ENCODE measurements at regions not wholly inside any gene's neighbourhood (a gene's known extent, or its start where the extent isn't known, plus 50 kb on each side); places are given as distances from the start of the nearest gene placed in this dataset.

GRCh38 chr4:103938488-103938887 is 218.7 kb upstream of the TACR3 start:
- H3K9me3 ChIP-seq (ENCODE audit: severe bottlenecking) = no peaks in the 10 kb centered on the region
- H3K4me1 ChIP-seq (ENCODE audit: insufficient read depth, poor library complexity, severe bottlenecking) = no peaks in the 10 kb centered on the region
- H3K27ac ChIP-seq (ENCODE audit: poor library complexity, severe bottlenecking) = no peak overlapping the region
- H3K36me3 ChIP-seq (ENCODE audit: low read depth) = no peaks in the 10 kb centered on the region
- H3K27me3 ChIP-seq (ENCODE audit: insufficient read depth, poor library complexity, severe bottlenecking) = no peaks in the 10 kb centered on the region
- TF ChIP-seq CTCF (IDR thresholded peaks at IDR 0.05; ENCODE audit: poor library complexity, severe bottlenecking) = no peak
- DNase-seq (ENCODE audit: low spot score) (no peak), ATAC-seq (ENCODE audit: low read depth) (no peak)
- no peak overlapping the region for H3K4me3 ChIP-seq (ENCODE audit: severe bottlenecking)

DNA sequence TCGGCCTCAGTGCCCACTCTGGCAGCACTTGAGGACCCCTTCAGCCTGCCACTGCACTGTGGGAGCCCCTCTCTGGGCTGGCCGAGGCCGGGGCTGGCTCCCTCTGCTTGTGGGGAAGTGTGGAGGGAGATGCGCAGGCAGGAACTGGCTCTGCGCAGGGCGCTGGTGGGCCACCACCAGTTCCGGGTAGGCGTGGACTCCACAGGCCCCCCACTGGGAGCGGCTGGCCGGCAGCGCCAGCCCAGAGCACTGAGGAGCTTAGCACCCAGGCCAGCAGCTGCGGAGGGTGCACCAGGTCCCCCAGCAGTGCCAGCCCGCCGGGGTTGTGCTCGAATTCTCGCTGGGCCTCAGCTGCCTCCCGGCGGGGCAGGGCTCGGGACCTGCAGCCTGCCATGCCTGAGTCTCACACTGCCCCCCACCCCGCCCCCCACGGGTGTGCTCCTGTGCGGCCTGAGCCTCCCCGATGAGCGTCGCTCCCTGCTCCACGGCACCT is 216.9 kb upstream of the TACR3 start:
- Histone ChIP-seq H3K36me3 (ENCODE audit: low read depth) (no peaks in the 10 kb centered on the region), H3K27ac (ENCODE audit: poor library complexity, severe bottlenecking) (no peak overlapping the region), H3K27me3 (ENCODE audit: insufficient read depth, poor library complexity, severe bottlenecking) (no peaks in the 10 kb centered on the region), H3K9me3 (ENCODE audit: severe bottlenecking) (no peaks in the 10 kb centered on the region), H3K4me3 (ENCODE audit: severe bottlenecking) (no peak overlapping the region), H3K4me1 (ENCODE audit: insufficient read depth, poor library complexity, severe bottlenecking) (no peaks in the 10 kb centered on the region)
- no peak for DNase-seq (ENCODE audit: low spot score)
- no peak for ATAC-seq (ENCODE audit: low read depth)
- no peak for TF ChIP-seq CTCF (IDR thresholded peaks at IDR 0.05; ENCODE audit: poor library complexity, severe bottlenecking)

GRCh38 chr4:103934178-103934789 is 214.5 kb upstream of the TACR3 start:
- peak; percentile 66; the same call in 2 of the 3 replicates for ATAC-seq (ENCODE audit: low read depth)
- no peaks in the 10 kb centered on the region for H3K36me3 ChIP-seq (ENCODE audit: low read depth)

GRCh38 chr4:103928370-103928769 is 208.6 kb upstream of the TACR3 start:
- DNase-seq (ENCODE audit: low spot score) = no peak

More at GRCh38 chr4:103934178-103934789, 214.5 kb upstream of the TACR3 start:
- Histone ChIP-seq H3K9me3 (ENCODE audit: severe bottlenecking) (no peaks in the 10 kb centered on the region), H3K27ac (ENCODE audit: poor library complexity, severe bottlenecking) (no peak overlapping the region), H3K4me1 (ENCODE audit: insufficient read depth, poor library complexity, severe bottlenecking) (no peaks in the 10 kb centered on the region), H3K27me3 (ENCODE audit: insufficient read depth, poor library complexity, severe bottlenecking) (no peaks in the 10 kb centered on the region), H3K4me3 (ENCODE audit: severe bottlenecking) (no peak overlapping the region)
- no peak for DNase-seq (ENCODE audit: low spot score)
- peak; percentile 79 for TF ChIP-seq CTCF (IDR thresholded peaks at IDR 0.05; ENCODE audit: poor library complexity, severe bottlenecking)

More at GRCh38 chr4:103928370-103928769, 208.6 kb upstream of the TACR3 start:
- peaks cover 2% of the 10 kb centered on the region for H3K27me3 ChIP-seq (ENCODE audit: insufficient read depth, poor library complexity, severe bottlenecking)
- no peak for ATAC-seq (ENCODE audit: low read depth)
- TF ChIP-seq CTCF (IDR thresholded peaks at IDR 0.05; ENCODE audit: poor library complexity, severe bottlenecking) = no peak
- H3K4me3 ChIP-seq (ENCODE audit: severe bottlenecking) = no peak overlapping the region
- H3K36me3 ChIP-seq (ENCODE audit: low read depth) = no peaks in the 10 kb centered on the region
- no peaks in the 10 kb centered on the region for H3K4me1 ChIP-seq (ENCODE audit: insufficient read depth, poor library complexity, severe bottlenecking)
- no peak overlapping the region for H3K27ac ChIP-seq (ENCODE audit: poor library complexity, severe bottlenecking)
- no peaks in the 10 kb centered on the region for H3K9me3 ChIP-seq (ENCODE audit: severe bottlenecking)
